ENCODE measurements at regions not wholly inside any gene's neighbourhood (a gene's known extent, or its start where the extent isn't known, plus 50 kb on each side); places are given as distances from the start of the nearest gene placed in this dataset.

GRCh38 chr5:8270246-8270645 lies 401.3 kb downstream of the MTRR start (continued):
- TF ChIP-seq MEF2B (IDR thresholded peaks at IDR 0.05; ENCODE audit: partially characterized antibody, poor library complexity, severe bottlenecking) (no peak), SREBF1 (IDR thresholded peaks at IDR 0.05; ENCODE audit: low read length) (no peak), TBL1XR1 (IDR thresholded peaks at IDR 0.05; ENCODE audit: low read depth, low read length) (no peak), MTA2 (IDR thresholded peaks at IDR 0.05; ENCODE audit: low read depth) (no peak), NR2F1 (conservative IDR thresholded peaks at IDR 0.05) (no peak)

- no TSS peak for BruUV-seq (replicated peaks)
- ATAC-seq = no peak
- WGBS (ENCODE audit: insufficient coverage, insufficient replicate concordance, low lambda C conversion rate, missing lambda C conversion rate) = 0% methylated on average over 4 of the region's 4 CpGs
- ChIA-PET CTCF (no interaction called here), SMC1A (ENCODE audit: uncharacterized antibody, unreplicated experiment) (interaction anchor here (0.6 kb wide), 1 partner anchor 462 kb away, joined by 3 read pairs; no protein-coding TSS in a partner anchor), RAD21 (ENCODE audit: unreplicated experiment) (no interaction called here), POLR2A (no interaction called here)
- Histone ChIP-seq H3K79me2 (ENCODE audit: control insufficient read depth, insufficient read depth, low read length) (no peaks in the 10 kb centered on the region), H2AFZ (ENCODE audit: control insufficient read depth, low read depth, low read length) (no peak overlapping the region), H3K27ac (ENCODE audit: control insufficient read depth, insufficient read depth) (no peak overlapping the region), H3K4me1 (ENCODE audit: control insufficient read depth, insufficient read depth, low read length) (no peaks in the 10 kb centered on the region), H3K36me3 (ENCODE audit: control insufficient read depth in 2 of 2, insufficient read depth in 2 of 2, low read length in 1 of 2) (no peaks in the 10 kb centered on the region), H3K9me3 (replicated peaks; ENCODE audit: control insufficient read depth, insufficient read depth, low read length) (no peaks in the 10 kb centered on the region), H3K4me2 (ENCODE audit: control insufficient read depth, insufficient read depth) (no peak overlapping the region), H3K4me3 (no peak overlapping the region), H3K27me3 (replicated peaks in 1 of 2; ENCODE audit: control insufficient read depth in 2 of 2, insufficient read depth in 2 of 2, low read length in 1 of 2) (no peaks in the 10 kb centered on the region), H3K9ac (ENCODE audit: control insufficient read depth, insufficient read depth, low read length) (no peak overlapping the region), H4K20me1 (ENCODE audit: control insufficient read depth, insufficient read depth) (no peaks in the 10 kb centered on the region)
- intact Hi-C loops (cut with micrococcal nuclease; ENCODE audit: unreplicated experiment) (no loop called here), in situ Hi-C loops (cut with MboI) (no loop called here)
- no peak for DNase-seq (ENCODE audit: low read depth, low spot score)
- TF ChIP-seq ZZZ3 (IDR thresholded peaks at IDR 0.05; ENCODE audit: control insufficient read depth, insufficient read length, low read depth) (no peak), YY1 (IDR thresholded peaks at IDR 0.05; ENCODE audit: low read depth, low read length) (no peak), PAX8 (IDR thresholded peaks at IDR 0.05) (no peak), MLLT1 (IDR thresholded peaks at IDR 0.05) (no peak), CEBPZ (IDR thresholded peaks at IDR 0.05; ENCODE audit: low read depth, low read length) (no peak)
- no peak for FAIRE-seq
Observed at GRCh38 chr5:8280711-8281363, 411.9 kb downstream of the MTRR start.

Measured in GM12878 (cell line).